Panc1 (cell line): ENCODE measurements at regions not wholly inside any gene's neighbourhood (a gene's known extent, or its start where the extent isn't known, plus 50 kb on each side); places are given as distances from the start of the nearest gene placed in this dataset.

Experiments used
- ATAC-seq: fragments of 200-7000 bp; cut with Tn5 transposase; 2 replicates; pipeline ENCODE4 v1.9.1; 2020; ENCODE audit warnings: mild to moderate bottlenecking, moderate library complexity
- BruUV-seq: library from RNA; stranded (reverse); fragments of 400-500 nt; replicated peaks from 2 replicates; lab custom pipeline; 2021; lab: Mats Ljungman, UMichigan
- CTCF ChIA-PET: fragments of 300-600 bp; sonication (Branson Sonifier 250); formaldehyde crosslinking; loops from one replicate; lab custom pipeline; 2022; ENCODE audit warnings: antibody characterized with exemption; lab: Charles Lee
- POLR2A ChIA-PET: fragments of 300-600 bp; sonication (Branson Sonifier 250); formaldehyde crosslinking; loops from one replicate; lab custom pipeline; 2022; ENCODE audit warnings: antibody characterized with exemption; lab: Charles Lee
- DNase-seq: peaks from one replicate; pipeline ENCODE4 v3.0.0-alpha.2; 2010; ENCODE audit warnings: low read depth, low spot score
- H3K27ac ChIP-seq: 2 replicates; pipeline ENCODE4 v1.5.1; 2011; ENCODE audit warnings: mild to moderate bottlenecking, low read length, inconsistent platforms
- H3K27me3 ChIP-seq: fragments of 200-500 bp; sonication (Bioruptor generic); 2 replicates; pipeline ENCODE4 v1.6.0; 2014; ENCODE audit warnings: low read length, inconsistent platforms; ENCODE audit not compliant: control insufficient read depth, insufficient read depth
- H3K36me3 ChIP-seq: fragments of 200-500 bp; sonication (Bioruptor generic); 2 replicates; pipeline ENCODE4 v1.5.1; 2014; ENCODE audit warnings: inconsistent platforms, mild to moderate bottlenecking, low read length, moderate library complexity; ENCODE audit not compliant: control insufficient read depth, insufficient read depth
- H3K4me1 ChIP-seq: 2 replicates; pipeline ENCODE4 v1.5.1; 2011; ENCODE audit warnings: inconsistent platforms, mild to moderate bottlenecking, low read length, moderate library complexity; ENCODE audit not compliant: control insufficient read depth, insufficient read depth
- H3K4me3 ChIP-seq, 2 experiments: 2 replicates each; pipeline ENCODE4 v1.5.1; 2011 to 2012; ENCODE audit warnings: low read depth in 2 of 2, low read length in 2 of 2, mild to moderate bottlenecking in 2 of 2, inconsistent platforms in 1 of 2, moderate library complexity in 1 of 2
- H3K9me3 ChIP-seq: fragments of 200-500 bp; sonication (Bioruptor generic); 2 replicates; pipeline ENCODE4 v1.5.1; 2014; ENCODE audit warnings: low read depth, mild to moderate bottlenecking, inconsistent platforms, low read length, moderate library complexity; ENCODE audit not compliant: control insufficient read depth, insufficient read depth
- POLR2AphosphoS5 ChIP-seq: IDR thresholded peaks from 2 replicates; pipeline ENCODE4 v1.6.1; 2012; ENCODE audit warnings: mild to moderate bottlenecking, low read depth, low read length, moderate library complexity
- SIN3A ChIP-seq: IDR thresholded peaks from 2 replicates; pipeline ENCODE4 v1.6.1; 2012; ENCODE audit warnings: low read depth, mild to moderate bottlenecking, low read length, moderate library complexity, borderline replicate concordance; ENCODE audit not compliant: insufficient read depth
- TCF7L2 ChIP-seq: IDR thresholded peaks from 2 replicates; pipeline ENCODE4 v1.6.1; 2011; ENCODE audit warnings: mild to moderate bottlenecking, low read depth, low read length, inconsistent platforms
- in situ Hi-C: cut with HindIII; loops from 2 replicates; pipeline ENCODE4 v1.10.0; 2016; ENCODE audit warnings: low sequenced_read_pairs, low pct_unique_long_range_greater_than_20kb
- intact Hi-C: fragments of 100-400 bp; cut with micrococcal nuclease; formaldehyde crosslinking; loops from one replicate; pipeline ENCODE4 v1.10.0; 2022; ENCODE audit not compliant: unreplicated experiment
- TF ChIP-seq, protein P1 (sequence below): fragments of 450-650 bp; IDR thresholded peaks from 2 replicates; pipeline ENCODE4 v1.5.1; 2017; ENCODE audit warnings: mild to moderate bottlenecking
- TF ChIP-seq, protein P2 (sequence below), 2 experiments: IDR thresholded peaks; 2 replicates each; pipeline ENCODE4 v1.6.1; 2011 to 2012; ENCODE audit warnings: low read depth in 2 of 2, control low read depth in 1 of 2, low read length in 1 of 2, mild to moderate bottlenecking in 1 of 2, moderate library complexity in 1 of 2; ENCODE audit not compliant: insufficient read depth in 1 of 2

DNA sequence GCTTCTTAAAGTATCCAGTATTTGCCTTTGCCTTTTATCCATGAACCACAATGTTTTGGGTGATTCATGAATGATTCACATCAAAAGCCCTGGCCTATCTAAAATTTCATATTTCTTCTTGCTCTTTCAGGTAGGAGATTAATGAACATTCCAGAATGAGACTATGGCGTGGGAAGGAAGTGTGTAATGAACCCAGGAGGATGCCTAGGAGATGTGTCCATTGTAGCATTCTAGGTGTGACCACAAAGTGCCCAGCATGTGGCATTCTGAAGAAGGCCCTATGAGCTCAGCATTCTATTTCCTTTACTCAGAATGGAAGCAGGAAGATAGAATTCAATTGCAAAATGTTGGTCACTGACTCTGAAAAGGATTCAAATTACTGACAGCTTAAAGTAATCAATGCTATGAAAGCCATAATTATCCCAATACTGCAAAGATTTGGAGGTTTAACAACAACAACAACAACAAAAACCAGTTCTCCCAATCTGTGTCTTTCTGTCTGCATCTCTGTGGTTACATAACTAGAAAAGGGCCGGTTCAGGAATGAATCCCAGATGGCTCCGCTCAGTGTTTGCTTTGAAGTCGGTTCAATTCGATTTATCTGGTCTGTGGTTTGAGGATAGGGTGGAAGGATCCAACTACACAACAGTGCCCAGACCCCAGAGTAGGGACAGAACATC, 126.7 kb downstream of the FOXD1 start:
- TF ChIP-seq TCF7L2 (no peak), POLR2AphosphoS5 (no peak), SIN3A (no peak)
- TF ChIP-seq, protein P1, sequence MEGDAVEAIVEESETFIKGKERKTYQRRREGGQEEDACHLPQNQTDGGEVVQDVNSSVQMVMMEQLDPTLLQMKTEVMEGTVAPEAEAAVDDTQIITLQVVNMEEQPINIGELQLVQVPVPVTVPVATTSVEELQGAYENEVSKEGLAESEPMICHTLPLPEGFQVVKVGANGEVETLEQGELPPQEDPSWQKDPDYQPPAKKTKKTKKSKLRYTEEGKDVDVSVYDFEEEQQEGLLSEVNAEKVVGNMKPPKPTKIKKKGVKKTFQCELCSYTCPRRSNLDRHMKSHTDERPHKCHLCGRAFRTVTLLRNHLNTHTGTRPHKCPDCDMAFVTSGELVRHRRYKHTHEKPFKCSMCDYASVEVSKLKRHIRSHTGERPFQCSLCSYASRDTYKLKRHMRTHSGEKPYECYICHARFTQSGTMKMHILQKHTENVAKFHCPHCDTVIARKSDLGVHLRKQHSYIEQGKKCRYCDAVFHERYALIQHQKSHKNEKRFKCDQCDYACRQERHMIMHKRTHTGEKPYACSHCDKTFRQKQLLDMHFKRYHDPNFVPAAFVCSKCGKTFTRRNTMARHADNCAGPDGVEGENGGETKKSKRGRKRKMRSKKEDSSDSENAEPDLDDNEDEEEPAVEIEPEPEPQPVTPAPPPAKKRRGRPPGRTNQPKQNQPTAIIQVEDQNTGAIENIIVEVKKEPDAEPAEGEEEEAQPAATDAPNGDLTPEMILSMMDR: no peak
- TF ChIP-seq, protein P2, sequence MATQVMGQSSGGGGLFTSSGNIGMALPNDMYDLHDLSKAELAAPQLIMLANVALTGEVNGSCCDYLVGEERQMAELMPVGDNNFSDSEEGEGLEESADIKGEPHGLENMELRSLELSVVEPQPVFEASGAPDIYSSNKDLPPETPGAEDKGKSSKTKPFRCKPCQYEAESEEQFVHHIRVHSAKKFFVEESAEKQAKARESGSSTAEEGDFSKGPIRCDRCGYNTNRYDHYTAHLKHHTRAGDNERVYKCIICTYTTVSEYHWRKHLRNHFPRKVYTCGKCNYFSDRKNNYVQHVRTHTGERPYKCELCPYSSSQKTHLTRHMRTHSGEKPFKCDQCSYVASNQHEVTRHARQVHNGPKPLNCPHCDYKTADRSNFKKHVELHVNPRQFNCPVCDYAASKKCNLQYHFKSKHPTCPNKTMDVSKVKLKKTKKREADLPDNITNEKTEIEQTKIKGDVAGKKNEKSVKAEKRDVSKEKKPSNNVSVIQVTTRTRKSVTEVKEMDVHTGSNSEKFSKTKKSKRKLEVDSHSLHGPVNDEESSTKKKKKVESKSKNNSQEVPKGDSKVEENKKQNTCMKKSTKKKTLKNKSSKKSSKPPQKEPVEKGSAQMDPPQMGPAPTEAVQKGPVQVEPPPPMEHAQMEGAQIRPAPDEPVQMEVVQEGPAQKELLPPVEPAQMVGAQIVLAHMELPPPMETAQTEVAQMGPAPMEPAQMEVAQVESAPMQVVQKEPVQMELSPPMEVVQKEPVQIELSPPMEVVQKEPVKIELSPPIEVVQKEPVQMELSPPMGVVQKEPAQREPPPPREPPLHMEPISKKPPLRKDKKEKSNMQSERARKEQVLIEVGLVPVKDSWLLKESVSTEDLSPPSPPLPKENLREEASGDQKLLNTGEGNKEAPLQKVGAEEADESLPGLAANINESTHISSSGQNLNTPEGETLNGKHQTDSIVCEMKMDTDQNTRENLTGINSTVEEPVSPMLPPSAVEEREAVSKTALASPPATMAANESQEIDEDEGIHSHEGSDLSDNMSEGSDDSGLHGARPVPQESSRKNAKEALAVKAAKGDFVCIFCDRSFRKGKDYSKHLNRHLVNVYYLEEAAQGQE (IDR thresholded peaks at IDR 0.05; ENCODE audit: insufficient read depth in 1 of 2, low read depth in 2 of 2, low read length in 1 of 2): no peak
- ChIA-PET POLR2A (interaction anchor here (0.6 to 0.7 kb wide), 2 partner anchors 13 to 96 kb away, joined by 4 to 12 read pairs; no protein-coding TSS in a partner anchor), CTCF (no interaction called here)
- BruUV-seq: no TSS peak
- Histone ChIP-seq H3K9me3 (no peaks in the 10 kb centered on the region), H3K4me3 (no peak overlapping the region), H3K36me3 (no peaks in the 10 kb centered on the region), H3K27ac (no peak overlapping the region), H3K27me3 (no peaks in the 10 kb centered on the region), H3K4me1 (no peaks in the 10 kb centered on the region)
- ATAC-seq (peak; percentile 65; the same call in 1 of the 2 replicates), DNase-seq (peak; percentile 80)
- in situ Hi-C loops: no loop called here
- intact Hi-C loops: no loop called here

DNA sequence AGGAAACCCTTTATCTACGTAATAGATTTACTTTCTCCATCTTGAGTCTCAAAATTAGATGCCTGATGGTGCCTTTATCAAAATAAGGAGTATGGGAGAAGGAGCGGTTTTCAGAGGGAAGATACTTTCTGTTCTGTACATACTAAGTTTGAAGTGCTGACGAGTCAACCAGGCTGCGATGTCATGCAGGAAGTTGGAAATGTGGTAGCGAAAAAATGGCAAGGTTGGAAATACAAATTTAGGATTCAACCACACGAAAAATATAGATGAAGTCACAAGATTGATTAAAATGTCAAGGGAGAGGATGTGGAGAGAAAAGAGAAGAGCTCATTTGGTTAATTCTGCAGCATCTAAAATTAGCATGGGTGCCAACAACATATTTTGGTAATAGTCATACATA, 129.5 kb downstream of the FOXD1 start:
- intact Hi-C loops (no loop called here), in situ Hi-C loops (no loop called here)
- Histone ChIP-seq H3K27me3 (no peaks in the 10 kb centered on the region), H3K4me3 (no peak overlapping the region), H3K9me3 (no peaks in the 10 kb centered on the region), H3K27ac (no peak overlapping the region), H3K36me3 (no peaks in the 10 kb centered on the region), H3K4me1 (no peaks in the 10 kb centered on the region)
- TF ChIP-seq, protein P1: no peak
- TF ChIP-seq TCF7L2: no peak
- TF ChIP-seq SIN3A: no peak
- TF ChIP-seq, protein P2 (IDR thresholded peaks at IDR 0.05; ENCODE audit: insufficient read depth in 1 of 2, low read depth in 2 of 2, low read length in 1 of 2): no peak
- no peak for TF ChIP-seq POLR2AphosphoS5
- ATAC-seq (no peak), DNase-seq (no peak)
- POLR2A ChIA-PET: no interaction called here
- CTCF ChIA-PET: no interaction called here
- BruUV-seq: no TSS peak
